ENCODE measurements at regions not wholly inside any gene's neighbourhood (a gene's known extent, or its start where the extent isn't known, plus 50 kb on each side); places are given as distances from the start of the nearest gene placed in this dataset.

DNA sequence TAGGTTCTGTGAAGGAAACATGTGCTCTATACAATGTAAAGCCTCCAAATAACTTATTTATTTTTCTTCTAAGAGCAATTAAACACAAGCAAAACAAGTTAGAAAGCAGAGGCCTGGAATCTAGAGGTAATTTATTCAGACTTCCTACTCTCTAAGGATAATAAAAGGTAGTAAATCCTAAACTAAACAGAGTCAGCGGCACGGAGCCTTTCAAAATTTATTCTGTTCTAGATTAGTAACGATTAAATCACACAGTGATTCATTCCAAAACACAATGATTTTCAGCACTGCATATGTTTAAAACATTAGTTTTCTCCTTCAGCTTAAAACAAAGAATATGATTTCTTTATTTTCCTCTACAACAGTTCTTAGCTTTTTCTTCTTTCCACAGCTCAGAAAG is 160.9 kb downstream of the FBXO15 start:
- H3K27me3 ChIP-seq (ENCODE audit: insufficient read depth), result no peaks in the 10 kb centered on the region
- H3K4me1 Mint-ChIP-seq, result no peaks in the 10 kb centered on the region
- H3K4me3 Mint-ChIP-seq, result no peak overlapping the region
- H3K79me2 ChIP-seq (replicated peaks; ENCODE audit: insufficient read depth), result no peaks in the 10 kb centered on the region
- H3F3A ChIP-seq (replicated peaks; ENCODE audit: low read depth), result no peaks in the 10 kb centered on the region
- no peaks in the 10 kb centered on the region for H3K4me1 ChIP-seq (ENCODE audit: insufficient read depth)
- H3K36me3 Mint-ChIP-seq (ENCODE audit: low read depth), result peaks cover 8% of the 10 kb centered on the region; the same call in 1 of the 3 replicates
- no peak overlapping the region for H3K4me3 ChIP-seq
- TF ChIP-seq CREB1 (CRISPR knock-in tag; IDR thresholded peaks at IDR 0.05; ENCODE audit: low read depth), result no peak
- no peak for TF ChIP-seq POLR2AphosphoS5 (IDR thresholded peaks at IDR 0.05; ENCODE audit: low read depth)
- TF ChIP-seq, protein P1, sequence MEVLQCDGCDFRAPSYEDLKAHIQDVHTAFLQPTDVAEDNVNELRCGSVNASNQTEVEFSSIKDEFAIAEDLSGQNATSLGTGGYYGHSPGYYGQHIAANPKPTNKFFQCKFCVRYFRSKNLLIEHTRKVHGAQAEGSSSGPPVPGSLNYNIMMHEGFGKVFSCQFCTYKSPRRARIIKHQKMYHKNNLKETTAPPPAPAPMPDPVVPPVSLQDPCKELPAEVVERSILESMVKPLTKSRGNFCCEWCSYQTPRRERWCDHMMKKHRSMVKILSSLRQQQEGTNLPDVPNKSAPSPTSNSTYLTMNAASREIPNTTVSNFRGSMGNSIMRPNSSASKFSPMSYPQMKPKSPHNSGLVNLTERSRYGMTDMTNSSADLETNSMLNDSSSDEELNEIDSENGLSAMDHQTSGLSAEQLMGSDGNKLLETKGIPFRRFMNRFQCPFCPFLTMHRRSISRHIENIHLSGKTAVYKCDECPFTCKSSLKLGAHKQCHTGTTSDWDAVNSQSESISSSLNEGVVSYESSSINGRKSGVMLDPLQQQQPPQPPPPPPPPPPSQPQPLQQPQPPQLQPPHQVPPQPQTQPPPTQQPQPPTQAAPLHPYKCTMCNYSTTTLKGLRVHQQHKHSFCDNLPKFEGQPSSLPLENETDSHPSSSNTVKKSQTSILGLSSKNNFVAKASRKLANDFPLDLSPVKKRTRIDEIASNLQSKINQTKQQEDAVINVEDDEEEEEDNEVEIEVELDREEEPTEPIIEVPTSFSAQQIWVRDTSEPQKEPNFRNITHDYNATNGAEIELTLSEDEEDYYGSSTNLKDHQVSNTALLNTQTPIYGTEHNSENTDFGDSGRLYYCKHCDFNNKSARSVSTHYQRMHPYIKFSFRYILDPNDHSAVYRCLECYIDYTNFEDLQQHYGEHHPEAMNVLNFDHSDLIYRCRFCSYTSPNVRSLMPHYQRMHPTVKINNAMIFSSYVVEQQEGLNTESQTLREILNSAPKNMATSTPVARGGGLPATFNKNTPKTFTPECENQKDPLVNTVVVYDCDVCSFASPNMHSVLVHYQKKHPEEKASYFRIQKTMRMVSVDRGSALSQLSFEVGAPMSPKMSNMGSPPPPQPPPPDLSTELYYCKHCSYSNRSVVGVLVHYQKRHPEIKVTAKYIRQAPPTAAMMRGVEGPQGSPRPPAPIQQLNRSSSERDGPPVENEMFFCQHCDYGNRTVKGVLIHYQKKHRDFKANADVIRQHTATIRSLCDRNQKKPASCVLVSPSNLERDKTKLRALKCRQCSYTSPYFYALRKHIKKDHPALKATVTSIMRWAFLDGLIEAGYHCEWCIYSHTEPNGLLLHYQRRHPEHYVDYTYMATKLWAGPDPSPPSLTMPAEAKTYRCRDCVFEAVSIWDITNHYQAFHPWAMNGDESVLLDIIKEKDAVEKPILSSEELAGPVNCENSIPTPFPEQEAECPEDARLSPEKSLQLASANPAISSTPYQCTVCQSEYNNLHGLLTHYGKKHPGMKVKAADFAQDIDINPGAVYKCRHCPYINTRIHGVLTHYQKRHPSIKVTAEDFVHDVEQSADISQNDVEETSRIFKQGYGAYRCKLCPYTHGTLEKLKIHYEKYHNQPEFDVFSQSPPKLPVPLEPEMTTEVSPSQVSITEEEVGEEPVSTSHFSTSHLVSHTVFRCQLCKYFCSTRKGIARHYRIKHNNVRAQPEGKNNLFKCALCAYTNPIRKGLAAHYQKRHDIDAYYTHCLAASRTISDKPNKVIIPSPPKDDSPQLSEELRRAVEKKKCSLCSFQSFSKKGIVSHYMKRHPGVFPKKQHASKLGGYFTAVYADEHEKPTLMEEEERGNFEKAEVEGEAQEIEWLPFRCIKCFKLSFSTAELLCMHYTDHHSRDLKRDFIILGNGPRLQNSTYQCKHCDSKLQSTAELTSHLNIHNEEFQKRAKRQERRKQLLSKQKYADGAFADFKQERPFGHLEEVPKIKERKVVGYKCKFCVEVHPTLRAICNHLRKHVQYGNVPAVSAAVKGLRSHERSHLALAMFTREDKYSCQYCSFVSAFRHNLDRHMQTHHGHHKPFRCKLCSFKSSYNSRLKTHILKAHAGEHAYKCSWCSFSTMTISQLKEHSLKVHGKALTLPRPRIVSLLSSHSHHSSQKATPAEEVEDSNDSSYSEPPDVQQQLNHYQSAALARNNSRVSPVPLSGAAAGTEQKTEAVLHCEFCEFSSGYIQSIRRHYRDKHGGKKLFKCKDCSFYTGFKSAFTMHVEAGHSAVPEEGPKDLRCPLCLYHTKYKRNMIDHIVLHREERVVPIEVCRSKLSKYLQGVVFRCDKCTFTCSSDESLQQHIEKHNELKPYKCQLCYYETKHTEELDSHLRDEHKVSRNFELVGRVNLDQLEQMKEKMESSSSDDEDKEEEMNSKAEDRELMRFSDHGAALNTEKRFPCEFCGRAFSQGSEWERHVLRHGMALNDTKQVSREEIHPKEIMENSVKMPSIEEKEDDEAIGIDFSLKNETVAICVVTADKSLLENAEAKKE (CRISPR knock-in tag; IDR thresholded peaks at IDR 0.05), result no peak
- H3K27ac Mint-ChIP-seq, result no peak overlapping the region
- no peak overlapping the region for H2AFZ ChIP-seq
- DNase-seq (ENCODE audit: low spot score) (no peak), ATAC-seq (no peak)
- no peaks in the 10 kb centered on the region for H4K20me1 ChIP-seq (replicated peaks; ENCODE audit: insufficient read depth)
- no peak overlapping the region for H3K4me2 ChIP-seq
- H3K36me3 ChIP-seq (ENCODE audit: insufficient read depth), result no peaks in the 10 kb centered on the region
- no peak overlapping the region for H3K27ac ChIP-seq (ENCODE audit: low read depth)
- H3K9me2 ChIP-seq (ENCODE audit: insufficient read depth), result 0 out of 2 replicates have a peak, but pooled peaks cover 10% of the 10 kb centered on the region
- peaks cover 21% of the 10 kb centered on the region for H3K9me3 Mint-ChIP-seq
- H3K27me3 Mint-ChIP-seq (ENCODE audit: insufficient read depth, low read depth, poor library complexity), result peaks cover 4% of the 10 kb centered on the region

DNA sequence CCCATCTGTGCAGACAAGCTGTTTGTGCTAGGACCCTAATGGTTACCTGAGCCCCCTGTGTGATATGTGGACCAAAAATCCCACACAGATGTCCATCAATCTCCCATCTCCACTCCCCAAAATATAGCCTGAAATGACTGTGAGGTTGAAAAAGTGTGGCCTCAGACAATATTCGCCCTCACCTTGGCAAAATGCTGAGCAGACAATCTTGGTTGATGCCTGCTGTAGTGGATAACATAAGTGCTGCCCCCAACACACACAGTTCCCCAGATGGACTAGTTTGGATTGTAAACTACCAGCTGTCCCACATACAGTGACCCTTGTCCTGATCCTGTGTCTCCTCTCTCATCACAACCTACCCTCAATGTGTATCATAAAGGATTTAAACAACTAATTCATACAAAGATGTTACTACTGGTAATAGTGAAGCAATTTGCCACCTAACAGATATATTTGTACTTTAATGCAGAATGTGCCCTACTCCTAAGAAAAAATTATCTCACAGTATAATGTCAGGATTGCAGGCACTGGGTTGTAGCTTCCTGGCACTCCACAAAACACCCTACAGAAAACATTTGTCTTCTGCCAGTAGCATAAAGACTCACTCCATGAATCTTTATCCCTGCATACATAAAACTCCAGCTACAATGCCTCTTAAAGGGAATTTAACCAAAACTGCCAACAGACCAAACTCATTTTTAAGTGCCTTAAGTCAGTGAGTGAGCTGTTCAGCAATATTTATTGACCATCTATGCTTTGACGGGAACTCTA is 161.6 kb downstream of the FBXO15 start:
- no peak overlapping the region for H3K4me3 ChIP-seq
- Mint-ChIP-seq H3K36me3 (ENCODE audit: low read depth) (peaks cover 8% of the 10 kb centered on the region; the same call in 1 of the 3 replicates), H3K27me3 (ENCODE audit: insufficient read depth, low read depth, poor library complexity) (peaks cover 4% of the 10 kb centered on the region), H3K27ac (no peak overlapping the region), H3K4me1 (no peaks in the 10 kb centered on the region), H3K9me3 (peaks cover 21% of the 10 kb centered on the region), H3K4me3 (no peak overlapping the region)
- H3K27me3 ChIP-seq (ENCODE audit: insufficient read depth), result no peaks in the 10 kb centered on the region
- H3K9me2 ChIP-seq (ENCODE audit: insufficient read depth), result 0 out of 2 replicates have a peak, but pooled peaks cover 9% of the 10 kb centered on the region
- H3F3A ChIP-seq (replicated peaks; ENCODE audit: low read depth), result no peaks in the 10 kb centered on the region
- no peak overlapping the region for H3K4me2 ChIP-seq
- H3K27ac ChIP-seq (ENCODE audit: low read depth), result no peak overlapping the region
- DNase-seq (ENCODE audit: low spot score) (no peak), ATAC-seq (no peak)
- no peaks in the 10 kb centered on the region for H3K36me3 ChIP-seq (ENCODE audit: insufficient read depth)
- no peaks in the 10 kb centered on the region for H3K79me2 ChIP-seq (replicated peaks; ENCODE audit: insufficient read depth)
- H4K20me1 ChIP-seq (replicated peaks; ENCODE audit: insufficient read depth), result no peaks in the 10 kb centered on the region
- H2AFZ ChIP-seq, result no peak overlapping the region
- no peaks in the 10 kb centered on the region for H3K4me1 ChIP-seq (ENCODE audit: insufficient read depth)
- TF ChIP-seq, protein P2, sequence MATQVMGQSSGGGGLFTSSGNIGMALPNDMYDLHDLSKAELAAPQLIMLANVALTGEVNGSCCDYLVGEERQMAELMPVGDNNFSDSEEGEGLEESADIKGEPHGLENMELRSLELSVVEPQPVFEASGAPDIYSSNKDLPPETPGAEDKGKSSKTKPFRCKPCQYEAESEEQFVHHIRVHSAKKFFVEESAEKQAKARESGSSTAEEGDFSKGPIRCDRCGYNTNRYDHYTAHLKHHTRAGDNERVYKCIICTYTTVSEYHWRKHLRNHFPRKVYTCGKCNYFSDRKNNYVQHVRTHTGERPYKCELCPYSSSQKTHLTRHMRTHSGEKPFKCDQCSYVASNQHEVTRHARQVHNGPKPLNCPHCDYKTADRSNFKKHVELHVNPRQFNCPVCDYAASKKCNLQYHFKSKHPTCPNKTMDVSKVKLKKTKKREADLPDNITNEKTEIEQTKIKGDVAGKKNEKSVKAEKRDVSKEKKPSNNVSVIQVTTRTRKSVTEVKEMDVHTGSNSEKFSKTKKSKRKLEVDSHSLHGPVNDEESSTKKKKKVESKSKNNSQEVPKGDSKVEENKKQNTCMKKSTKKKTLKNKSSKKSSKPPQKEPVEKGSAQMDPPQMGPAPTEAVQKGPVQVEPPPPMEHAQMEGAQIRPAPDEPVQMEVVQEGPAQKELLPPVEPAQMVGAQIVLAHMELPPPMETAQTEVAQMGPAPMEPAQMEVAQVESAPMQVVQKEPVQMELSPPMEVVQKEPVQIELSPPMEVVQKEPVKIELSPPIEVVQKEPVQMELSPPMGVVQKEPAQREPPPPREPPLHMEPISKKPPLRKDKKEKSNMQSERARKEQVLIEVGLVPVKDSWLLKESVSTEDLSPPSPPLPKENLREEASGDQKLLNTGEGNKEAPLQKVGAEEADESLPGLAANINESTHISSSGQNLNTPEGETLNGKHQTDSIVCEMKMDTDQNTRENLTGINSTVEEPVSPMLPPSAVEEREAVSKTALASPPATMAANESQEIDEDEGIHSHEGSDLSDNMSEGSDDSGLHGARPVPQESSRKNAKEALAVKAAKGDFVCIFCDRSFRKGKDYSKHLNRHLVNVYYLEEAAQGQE (IDR thresholded peaks at IDR 0.05; ENCODE audit: unreplicated experiment), result no peak
- TF ChIP-seq CREB1 (CRISPR knock-in tag; IDR thresholded peaks at IDR 0.05; ENCODE audit: low read depth) (no peak), EZH2 (IDR thresholded peaks at IDR 0.05; ENCODE audit: low read depth, unreplicated experiment) (no peak), NANOG (IDR thresholded peaks at IDR 0.05; ENCODE audit: borderline replicate concordance) (no peak), JUNB (IDR thresholded peaks at IDR 0.05; ENCODE audit: unreplicated experiment) (no peak), ZNF114 (CRISPR knock-in tag; IDR thresholded peaks at IDR 0.05) (no peak), EZH2phosphoT487 (IDR thresholded peaks at IDR 0.05; ENCODE audit: unreplicated experiment) (no peak)
- TF ChIP-seq, protein P3, sequence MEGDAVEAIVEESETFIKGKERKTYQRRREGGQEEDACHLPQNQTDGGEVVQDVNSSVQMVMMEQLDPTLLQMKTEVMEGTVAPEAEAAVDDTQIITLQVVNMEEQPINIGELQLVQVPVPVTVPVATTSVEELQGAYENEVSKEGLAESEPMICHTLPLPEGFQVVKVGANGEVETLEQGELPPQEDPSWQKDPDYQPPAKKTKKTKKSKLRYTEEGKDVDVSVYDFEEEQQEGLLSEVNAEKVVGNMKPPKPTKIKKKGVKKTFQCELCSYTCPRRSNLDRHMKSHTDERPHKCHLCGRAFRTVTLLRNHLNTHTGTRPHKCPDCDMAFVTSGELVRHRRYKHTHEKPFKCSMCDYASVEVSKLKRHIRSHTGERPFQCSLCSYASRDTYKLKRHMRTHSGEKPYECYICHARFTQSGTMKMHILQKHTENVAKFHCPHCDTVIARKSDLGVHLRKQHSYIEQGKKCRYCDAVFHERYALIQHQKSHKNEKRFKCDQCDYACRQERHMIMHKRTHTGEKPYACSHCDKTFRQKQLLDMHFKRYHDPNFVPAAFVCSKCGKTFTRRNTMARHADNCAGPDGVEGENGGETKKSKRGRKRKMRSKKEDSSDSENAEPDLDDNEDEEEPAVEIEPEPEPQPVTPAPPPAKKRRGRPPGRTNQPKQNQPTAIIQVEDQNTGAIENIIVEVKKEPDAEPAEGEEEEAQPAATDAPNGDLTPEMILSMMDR (conservative IDR thresholded peaks at IDR 0.05; ENCODE audit: low read depth in 2 of 2), result no peak

All from GM23338 (cell line).